ENCODE measurements at regions not wholly inside any gene's neighbourhood (a gene's known extent, or its start where the extent isn't known, plus 50 kb on each side); places are given as distances from the start of the nearest gene placed in this dataset.
"Not testable (repeated sequence)": the region's sequence is repeated elsewhere in the genome, so short reads cannot be mapped to it uniquely, and the experiment has no call there.

DNA sequence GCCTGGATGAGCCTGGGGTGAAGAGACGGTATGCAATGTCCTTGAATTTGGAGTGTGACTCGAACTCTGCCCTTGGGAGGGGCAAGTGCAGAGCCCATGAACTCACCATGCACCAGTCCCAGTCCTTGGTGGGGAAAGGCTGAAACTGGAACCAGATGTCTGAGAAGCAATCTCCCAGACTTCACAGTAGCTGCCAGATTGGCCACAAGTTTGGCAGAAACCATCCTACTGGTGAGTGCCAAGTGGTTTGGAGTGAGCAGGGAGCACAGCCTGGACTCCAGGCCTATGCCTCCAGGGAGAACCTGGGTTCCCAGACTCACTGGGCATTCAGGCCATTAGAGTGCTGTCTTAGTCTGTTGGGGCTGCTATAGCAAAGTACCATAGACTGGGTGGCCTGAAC lies 99.6 kb upstream of the LYZL1 start:
- no peak for DNase-seq (ENCODE audit: extremely low read depth, low read depth)

- no peak for DNase-seq (ENCODE audit: extremely low read depth, low read depth)
Measured at GRCh38 chr10:29191674-29192073, 97.2 kb upstream of the LYZL1 start.

- no peak for DNase-seq (ENCODE audit: extremely low read depth, low read depth)
Measured at GRCh38 chr10:29199339-29199738, 89.5 kb upstream of the LYZL1 start.

- no peak for DNase-seq (ENCODE audit: extremely low read depth, low read depth)
Measured at GRCh38 chr10:29199941-29200679, 88.8 kb upstream of the LYZL1 start.

DNA sequence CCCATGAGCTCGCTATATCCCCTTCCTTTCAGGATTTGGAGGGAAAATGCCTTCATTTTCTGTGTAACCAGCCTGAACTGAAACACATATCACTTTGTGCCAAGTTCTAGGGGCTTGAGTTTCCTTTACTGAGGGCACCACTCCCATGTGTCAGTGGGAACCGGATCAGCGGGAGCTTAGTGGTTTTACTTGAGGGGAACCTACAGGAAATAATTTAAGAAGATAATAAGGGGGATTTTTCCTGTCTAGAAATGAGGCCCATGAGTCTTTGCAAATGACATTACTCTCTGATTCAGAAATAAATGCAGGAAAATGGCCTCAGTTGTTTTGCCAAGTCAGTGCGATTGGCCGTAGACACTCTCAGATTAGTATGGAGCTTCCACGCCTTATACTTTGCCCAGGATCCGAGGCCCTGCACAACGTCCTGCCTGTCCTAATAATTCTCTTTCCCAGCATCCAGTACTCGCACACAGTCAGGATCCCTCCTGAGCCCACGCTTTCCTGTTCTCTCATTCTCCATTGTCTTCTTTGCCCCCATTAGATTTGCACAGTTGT lies 86.4 kb upstream of the LYZL1 start:
- DNase-seq (ENCODE audit: extremely low read depth, low read depth), result no peak

GRCh38 chr10:29203432-29203831 lies 85.4 kb upstream of the LYZL1 start:
- no peak for DNase-seq (ENCODE audit: extremely low read depth, low read depth)

- no peak for DNase-seq (ENCODE audit: extremely low read depth, low read depth)
Measured at GRCh38 chr10:29204070-29204800, 84.6 kb upstream of the LYZL1 start.

DNA sequence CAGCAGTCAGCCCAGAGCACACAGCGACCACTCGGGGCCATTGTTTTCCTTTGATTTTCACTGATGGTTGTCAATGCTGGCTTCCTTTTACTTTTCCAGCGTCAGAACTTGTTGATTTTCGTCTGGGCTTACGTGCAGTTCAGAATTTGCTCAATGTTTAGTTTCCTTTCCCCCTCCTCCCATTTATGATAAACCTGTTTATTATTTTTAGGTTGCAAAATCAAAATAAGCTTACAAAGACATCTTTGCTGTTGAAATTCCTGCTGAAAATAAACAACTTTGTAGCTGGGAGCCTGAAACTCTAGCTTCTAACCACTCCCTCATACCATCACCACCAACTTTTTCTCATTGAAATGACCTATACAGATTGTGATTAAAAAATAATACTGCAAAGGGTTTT lies 83.1 kb upstream of the LYZL1 start:
- DNase-seq (ENCODE audit: extremely low read depth, low read depth), result peak; percentile 27

DNA sequence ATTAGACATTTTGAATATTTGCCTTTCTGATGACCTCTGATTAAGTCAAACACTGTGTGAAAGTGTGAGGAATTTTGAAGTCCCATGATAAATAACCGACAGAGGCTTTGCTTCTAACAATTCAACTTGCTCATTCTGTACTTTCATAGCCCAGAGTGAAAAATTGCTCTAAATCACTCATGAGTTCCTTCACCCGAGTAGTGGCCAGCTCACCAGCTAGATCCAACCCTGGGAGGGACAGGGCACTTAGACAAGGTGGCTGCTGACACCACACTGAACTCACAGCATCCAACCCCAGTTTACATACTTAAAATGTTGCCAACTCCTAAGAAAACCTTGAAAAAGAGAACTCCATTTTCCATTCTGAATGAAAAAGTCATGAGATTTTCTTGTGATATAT lies 80.0 kb upstream of the LYZL1 start:
- DNase-seq (ENCODE audit: extremely low read depth, low read depth), result no peak

DNA sequence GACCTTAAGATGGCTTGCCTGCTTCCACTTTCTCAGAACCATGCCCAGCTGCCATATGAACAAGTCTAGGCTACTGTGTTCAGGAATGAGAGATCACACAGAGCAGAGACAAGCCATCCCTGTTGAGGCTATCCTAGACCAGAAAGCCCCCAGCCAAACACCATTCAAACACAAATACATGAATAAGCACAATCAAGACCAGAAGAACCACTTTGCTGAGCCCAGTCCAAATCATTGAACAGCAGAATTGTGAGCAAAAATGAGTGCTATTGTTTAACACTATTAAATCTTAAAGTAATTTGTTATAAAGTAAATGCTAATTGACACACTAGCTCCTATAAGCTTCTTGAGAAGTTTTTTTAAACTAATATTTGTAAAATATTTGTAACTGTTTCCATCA lies 79.0 kb upstream of the LYZL1 start:
- DNase-seq (ENCODE audit: extremely low read depth, low read depth), result no peak

- DNase-seq (ENCODE audit: extremely low read depth, low read depth), result no peak
Measured at GRCh38 chr10:29210266-29210868, 78.5 kb upstream of the LYZL1 start.

DNA sequence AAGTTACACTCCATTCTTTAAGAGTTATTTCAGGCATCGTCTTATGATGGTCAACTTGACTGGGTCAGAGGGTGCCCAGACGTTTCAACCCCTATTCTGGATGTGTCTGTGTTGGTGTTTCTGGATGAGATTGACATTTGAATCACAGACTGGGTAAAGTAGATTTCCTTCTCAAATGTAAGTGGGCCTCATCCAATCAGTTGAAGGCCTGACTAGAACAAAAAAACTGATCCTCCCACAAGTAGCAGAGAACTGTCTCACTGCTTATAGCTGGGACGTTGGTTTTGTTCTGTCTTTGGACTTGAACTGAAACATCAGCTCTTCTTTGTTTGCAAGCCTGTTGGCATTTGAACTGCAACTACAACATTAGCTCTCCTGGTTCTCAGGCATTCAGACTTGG lies 76.3 kb upstream of the LYZL1 start:
- no peak for DNase-seq (ENCODE audit: extremely low read depth, low read depth)

- DNase-seq (ENCODE audit: extremely low read depth, low read depth), result no peak
Measured at GRCh38 chr10:29214551-29214950, 74.3 kb upstream of the LYZL1 start.

DNA sequence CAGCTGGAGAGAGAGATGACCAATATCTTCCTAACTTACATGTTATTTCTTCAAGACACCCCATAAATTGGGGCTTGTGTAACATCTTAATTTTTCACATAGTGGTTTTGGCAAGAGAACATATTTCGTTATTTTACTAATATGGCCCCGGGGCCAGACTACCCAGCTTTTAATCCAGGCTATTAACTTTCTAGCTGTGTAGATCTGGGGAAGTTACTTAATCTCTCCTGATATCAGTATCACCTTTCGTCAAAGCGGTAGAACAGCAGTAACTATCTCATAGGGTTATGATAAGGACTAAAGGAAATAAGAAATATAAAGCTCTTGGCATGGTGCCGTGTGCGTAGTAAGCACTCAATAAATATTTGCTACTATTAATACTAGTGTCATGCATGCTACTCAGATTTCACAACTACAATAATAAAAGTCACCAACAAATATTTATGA lies 71.6 kb upstream of the LYZL1 start:
- DNase-seq (ENCODE audit: extremely low read depth, low read depth), result no peak

DNA sequence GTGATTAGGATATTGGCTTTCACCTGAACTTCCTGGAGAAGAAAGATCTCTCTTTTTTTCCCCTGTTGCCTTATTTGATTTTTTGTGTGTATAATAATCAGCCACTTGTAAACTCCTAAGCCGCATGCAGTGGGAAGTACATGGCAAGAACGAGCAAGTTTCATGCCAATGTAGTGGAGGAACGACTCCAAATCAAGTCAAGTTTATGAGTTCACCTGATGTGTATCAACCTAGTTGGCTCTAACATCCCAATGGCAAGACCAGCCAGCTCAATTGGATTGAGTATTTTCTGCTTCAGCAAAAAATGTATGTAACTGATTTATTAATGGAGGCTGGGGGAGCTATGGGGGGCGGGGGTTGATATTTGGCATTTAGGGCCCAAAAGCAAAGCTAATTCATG lies 65.5 kb upstream of the LYZL1 start:
- no peak for DNase-seq (ENCODE audit: extremely low read depth, low read depth)

- DNase-seq (ENCODE audit: extremely low read depth, low read depth), result no peak
Measured at GRCh38 chr10:29224631-29225030, 64.2 kb upstream of the LYZL1 start.

DNA sequence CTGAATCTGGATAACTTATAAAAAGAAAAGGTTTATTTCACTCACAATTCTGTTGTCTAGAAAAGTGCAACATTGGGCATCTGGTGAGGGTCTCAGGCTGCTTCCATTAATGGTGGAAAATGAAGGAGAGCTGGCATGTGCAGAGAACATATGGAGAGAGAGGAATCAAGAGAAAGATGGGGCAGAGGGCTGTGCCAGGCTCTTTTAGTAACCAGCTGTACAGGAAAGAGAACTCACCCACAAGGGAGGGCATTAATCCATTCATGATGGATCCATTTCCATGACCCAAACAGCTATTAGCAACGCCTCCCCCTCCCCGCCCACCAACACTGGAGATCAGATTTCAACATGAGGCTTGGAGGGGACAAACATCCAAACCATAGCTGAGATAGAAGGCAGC lies 61.7 kb upstream of the LYZL1 start:
- DNase-seq (ENCODE audit: extremely low read depth, low read depth), result no peak

DNA sequence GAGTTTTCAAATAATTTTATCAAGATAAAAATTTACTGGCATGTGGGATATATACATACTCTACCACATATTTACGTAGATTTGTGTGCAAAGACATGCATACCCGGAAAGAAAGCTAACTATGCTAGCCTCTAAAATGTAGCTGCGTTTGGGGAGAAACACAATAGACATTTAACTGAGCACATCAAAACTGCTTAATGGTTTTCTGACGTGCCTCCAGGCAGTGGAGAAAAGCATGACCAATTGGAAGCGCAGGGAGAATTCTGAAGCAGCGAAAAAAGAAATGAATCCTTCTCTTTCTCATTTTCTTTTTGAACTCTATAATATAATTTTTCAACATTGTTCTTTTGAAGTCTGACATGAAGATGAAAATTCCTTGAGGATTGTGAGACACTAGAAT lies 60.3 kb upstream of the LYZL1 start:
- DNase-seq (ENCODE audit: extremely low read depth, low read depth), result no peak

DNA sequence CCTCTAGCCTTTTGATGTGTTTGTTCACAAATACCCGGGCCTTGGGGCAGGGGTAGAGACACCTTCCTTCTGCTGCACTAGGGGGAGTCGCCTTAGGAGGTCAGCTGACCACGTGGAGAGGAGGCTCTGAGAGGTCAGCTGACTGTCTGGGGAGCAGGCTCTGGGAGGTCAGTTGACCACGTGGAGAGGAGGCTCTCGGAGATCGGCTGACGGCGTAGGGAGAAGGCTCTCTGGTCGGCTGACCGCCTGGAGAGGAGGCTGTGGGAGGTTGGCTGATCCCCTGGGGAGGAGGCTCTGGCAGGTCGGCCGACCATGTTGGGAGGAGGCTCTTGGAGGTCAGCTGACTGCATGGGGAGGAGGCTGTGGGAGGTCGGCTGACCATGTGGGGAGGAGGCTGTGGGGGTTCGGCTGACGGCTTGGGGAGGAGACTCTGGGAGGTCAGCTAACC lies 59.6 kb upstream of the LYZL1 start:
- no peak for DNase-seq (ENCODE audit: extremely low read depth, low read depth)

GRCh38 chr10:29236910-29237309 lies 52.0 kb upstream of the LYZL1 start:
- DNase-seq (ENCODE audit: extremely low read depth, low read depth), result not testable (repeated sequence)

DNA sequence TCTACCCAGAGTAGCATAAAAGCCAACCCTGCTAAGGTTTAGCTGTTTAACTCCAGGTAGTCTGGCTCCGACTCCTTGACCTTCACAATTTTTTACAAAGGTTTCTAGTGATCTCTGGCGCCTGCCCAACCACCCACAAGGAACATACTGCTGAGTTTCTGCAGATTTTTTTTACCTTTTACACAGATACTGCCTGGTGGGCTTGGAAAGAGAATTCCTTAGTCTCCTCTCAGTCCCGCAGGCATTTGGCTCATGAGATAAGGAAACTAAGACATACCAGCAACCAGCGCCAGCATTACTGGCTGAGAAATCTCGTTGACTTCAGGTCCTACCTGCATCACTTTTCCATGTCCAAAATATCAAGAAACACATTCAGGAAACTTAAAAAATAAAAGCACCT lies 51.1 kb upstream of the LYZL1 start:
- DNase-seq (ENCODE audit: extremely low read depth, low read depth), result no peak
